ENCODE measurements at regions not wholly inside any gene's neighbourhood (a gene's known extent, or its start where the extent isn't known, plus 50 kb on each side); places are given as distances from the start of the nearest gene placed in this dataset.

- no TSS peak for BruUV-seq (replicated peaks)
- Histone ChIP-seq H3K4me2 (ENCODE audit: control insufficient read depth, insufficient read depth) (no peak overlapping the region), H3K4me1 (ENCODE audit: control insufficient read depth, insufficient read depth, low read length) (no peaks in the 10 kb centered on the region), H3K9me3 (replicated peaks; ENCODE audit: control insufficient read depth, insufficient read depth, low read length) (no peaks in the 10 kb centered on the region), H3K4me3 (no peak overlapping the region), H3K79me2 (ENCODE audit: control insufficient read depth, insufficient read depth, low read length) (no peaks in the 10 kb centered on the region), H4K20me1 (ENCODE audit: control insufficient read depth, insufficient read depth) (no peaks in the 10 kb centered on the region), H3K9ac (ENCODE audit: control insufficient read depth, insufficient read depth, low read length) (no peak overlapping the region), H3K27me3 (replicated peaks in 1 of 2; ENCODE audit: control insufficient read depth in 2 of 2, insufficient read depth in 2 of 2, low read length in 1 of 2) (no peaks in the 10 kb centered on the region), H3K36me3 (ENCODE audit: control insufficient read depth in 2 of 2, insufficient read depth in 2 of 2, low read length in 1 of 2) (no peaks in the 10 kb centered on the region), H3K27ac (ENCODE audit: control insufficient read depth, insufficient read depth) (no peak overlapping the region), H2AFZ (ENCODE audit: control insufficient read depth, low read depth, low read length) (no peak overlapping the region)
- ChIA-PET CTCF (interaction anchor here (2.4 kb wide), 1 partner anchor 16 kb away, joined by 26 read pairs; no protein-coding TSS in a partner anchor), POLR2A (interaction anchor here (0.8 kb wide), 1 partner anchor 14 kb away, joined by 5 read pairs; no protein-coding TSS in a partner anchor), RAD21 (ENCODE audit: unreplicated experiment) (no interaction called here), SMC1A (ENCODE audit: uncharacterized antibody, unreplicated experiment) (interaction anchor here (0.6 to 1.1 kb wide), 5 partner anchors 11 to 1525 kb away, joined by 3 read pairs; no protein-coding TSS in a partner anchor)
- in situ Hi-C loops (cut with MboI), result no loop called here
- 65% methylated on average over 2 of the region's 2 CpGs for WGBS (ENCODE audit: insufficient coverage, insufficient replicate concordance, low lambda C conversion rate, missing lambda C conversion rate)
- no peak for FAIRE-seq
- TF ChIP-seq NBN (IDR thresholded peaks at IDR 0.05) (no peak), BCL3 (IDR thresholded peaks at IDR 0.05; ENCODE audit: borderline replicate concordance, insufficient read depth, low read depth, low read length, poor library complexity, severe bottlenecking) (no peak), MEF2B (IDR thresholded peaks at IDR 0.05; ENCODE audit: partially characterized antibody, poor library complexity, severe bottlenecking) (no peak), BRCA1 (IDR thresholded peaks at IDR 0.05; ENCODE audit: low read depth, low read length) (no peak), STAT1 (conservative IDR thresholded peaks at IDR 0.05) (no peak), HDAC2 (IDR thresholded peaks at IDR 0.05) (no peak), YBX1 (IDR thresholded peaks at IDR 0.05) (no peak), EP300 (IDR thresholded peaks at IDR 0.05; ENCODE audit: borderline replicate concordance in 1 of 2, control insufficient read depth in 1 of 2, low read depth in 2 of 2, low read length in 2 of 2) (no peak), ESRRA (IDR thresholded peaks at IDR 0.05; ENCODE audit: low read length) (no peak), JUND (IDR thresholded peaks at IDR 0.05; ENCODE audit: low read depth, low read length) (no peak), BCL11A (IDR thresholded peaks at IDR 0.05; ENCODE audit: low read depth, low read length) (no peak), GABPA (IDR thresholded peaks at IDR 0.05; ENCODE audit: low read depth) (no peak), NR2F1 (conservative IDR thresholded peaks at IDR 0.05) (no peak), ASH2L (IDR thresholded peaks at IDR 0.05; ENCODE audit: borderline replicate concordance, low read depth) (no peak), RB1 (IDR thresholded peaks at IDR 0.05; ENCODE audit: borderline replicate concordance) (no peak), POLR2AphosphoS2 (IDR thresholded peaks at IDR 0.05; ENCODE audit: low read depth, low read length) (no peak), IKZF2 (IDR thresholded peaks at IDR 0.05) (no peak), MTA2 (IDR thresholded peaks at IDR 0.05; ENCODE audit: low read depth) (no peak)
- TF ChIP-seq, protein P1, sequence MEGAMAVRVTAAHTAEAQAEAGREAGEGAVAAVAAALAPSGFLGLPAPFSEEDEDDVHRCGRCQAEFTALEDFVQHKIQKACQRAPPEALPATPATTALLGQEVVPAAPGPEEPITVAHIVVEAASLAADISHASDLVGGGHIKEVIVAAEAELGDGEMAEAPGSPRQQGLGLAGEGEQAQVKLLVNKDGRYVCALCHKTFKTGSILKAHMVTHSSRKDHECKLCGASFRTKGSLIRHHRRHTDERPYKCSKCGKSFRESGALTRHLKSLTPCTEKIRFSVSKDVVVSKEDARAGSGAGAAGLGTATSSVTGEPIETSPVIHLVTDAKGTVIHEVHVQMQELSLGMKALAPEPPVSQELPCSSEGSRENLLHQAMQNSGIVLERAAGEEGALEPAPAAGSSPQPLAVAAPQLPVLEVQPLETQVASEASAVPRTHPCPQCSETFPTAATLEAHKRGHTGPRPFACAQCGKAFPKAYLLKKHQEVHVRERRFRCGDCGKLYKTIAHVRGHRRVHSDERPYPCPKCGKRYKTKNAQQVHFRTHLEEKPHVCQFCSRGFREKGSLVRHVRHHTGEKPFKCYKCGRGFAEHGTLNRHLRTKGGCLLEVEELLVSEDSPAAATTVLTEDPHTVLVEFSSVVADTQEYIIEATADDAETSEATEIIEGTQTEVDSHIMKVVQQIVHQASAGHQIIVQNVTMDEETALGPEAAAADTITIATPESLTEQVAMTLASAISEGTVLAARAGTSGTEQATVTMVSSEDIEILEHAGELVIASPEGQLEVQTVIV (IDR thresholded peaks at IDR 0.05; ENCODE audit: borderline replicate concordance, partially characterized antibody), result no peak
- ATAC-seq, result no peak
- intact Hi-C loops (cut with micrococcal nuclease; ENCODE audit: unreplicated experiment), result no loop called here
- DNase-seq (ENCODE audit: low read depth, low spot score), result no peak
Measured at GRCh38 chr5:60271517-60271916, 378.0 kb upstream of the PDE4D start.
